ENCODE measurements at regions not wholly inside any gene's neighbourhood (a gene's known extent, or its start where the extent isn't known, plus 50 kb on each side); places are given as distances from the start of the nearest gene placed in this dataset.

DNA sequence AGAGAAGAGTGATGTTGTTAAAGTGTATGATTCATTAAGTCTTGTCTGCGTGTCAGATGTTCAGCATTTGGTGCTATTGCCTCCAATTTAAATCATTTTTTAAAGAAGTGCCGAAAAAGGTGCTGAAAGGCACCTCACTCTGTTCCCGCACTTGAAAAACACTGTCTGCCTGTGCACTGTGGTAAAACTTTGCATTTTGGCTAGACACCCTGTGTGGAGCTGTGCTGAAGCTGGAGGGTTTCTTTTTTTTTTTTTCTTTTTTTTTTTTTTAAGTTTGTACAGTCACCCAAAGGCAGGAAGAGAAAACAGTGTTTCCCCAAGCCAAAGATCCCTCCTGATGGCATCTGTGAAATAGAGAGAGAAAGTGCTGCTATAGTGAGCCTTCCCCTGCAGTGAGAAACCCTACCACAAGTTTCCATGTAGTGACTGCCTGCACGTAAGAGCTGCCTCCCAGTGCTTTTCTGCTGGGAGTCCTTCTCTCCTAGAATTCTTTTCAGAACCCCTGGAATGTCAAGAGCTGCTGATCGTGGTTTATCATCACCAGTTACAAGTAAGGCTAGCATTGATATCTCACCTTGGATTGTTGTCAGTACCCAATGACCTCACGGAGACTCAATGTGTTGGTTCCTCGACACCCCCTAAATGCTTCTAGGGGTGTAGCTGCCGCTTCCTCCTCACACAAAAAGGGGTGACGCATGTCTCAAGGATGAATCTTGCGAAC, 116.0 kb upstream of the SOX9 start:
- TF ChIP-seq CTCF (conservative IDR thresholded peaks at IDR 0.05) (no peak), EZH2 (IDR thresholded peaks at IDR 0.05; ENCODE audit: low read depth) (no peak)

All from PC-9 (cell line).